GM12878 (cell line): ENCODE measurements at regions not wholly inside any gene's neighbourhood (a gene's known extent, or its start where the extent isn't known, plus 50 kb on each side); places are given as distances from the start of the nearest gene placed in this dataset.

ENCODE experiments used
- ATAC-seq: fragments of 200-7000 bp; cut with Tn5 transposase; 3 replicates; pipeline ENCODE4 v1.9.1; 2020; ENCODE audit warnings: mild to moderate bottlenecking, moderate library complexity
- BruUV-seq: library from RNA; stranded (reverse); fragments of 400-500 nt; replicated peaks from 2 replicates; lab custom pipeline; 2021; lab: Mats Ljungman, UMichigan
- CTCF ChIA-PET: fragments of 300-600 bp; sonication (Branson Sonifier 250); formaldehyde crosslinking; extraction: SDS; loops from one replicate; lab custom pipeline; 2021; ENCODE audit warnings: inconsistent platforms; lab: Yijun Ruan, JAX
- POLR2A ChIA-PET: fragments of 350-600 bp; formaldehyde crosslinking; extraction: SDS; loops from one replicate; lab custom pipeline; 2021; ENCODE audit warnings: inconsistent platforms; lab: Charles Lee
- RAD21 ChIA-PET: fragments of 300-600 bp; sonication (Branson Sonifier 250); formaldehyde crosslinking; loops from one replicate; lab custom pipeline; 2023; ENCODE audit warnings: antibody characterized with exemption; ENCODE audit not compliant: unreplicated experiment; lab: Charles Lee
- SMC1A ChIA-PET: fragments of 300-600 bp; sonication (Branson Sonifier 250); formaldehyde crosslinking; loops from one replicate; lab custom pipeline; 2023; ENCODE audit not compliant: unreplicated experiment, uncharacterized antibody; lab: Charles Lee
- DNase-seq: peaks from one replicate; pipeline ENCODE4 v3.0.0-alpha.2; 2011; ENCODE audit warnings: low read depth, low spot score
- FAIRE-seq: peaks from 3 replicates; lab custom pipeline; 2011; peaks lifted over from hg19 to GRCh38; lab: Jason Lieb, UNC
- H2AFZ ChIP-seq: 2 replicates; pipeline ENCODE4 v1.6.0; 2011; ENCODE audit warnings: low read depth, low read length, control low read depth; ENCODE audit not compliant: control insufficient read depth
- H3K27ac ChIP-seq: 2 replicates; pipeline ENCODE4 v1.5.1; 2011; ENCODE audit warnings: control low read depth; ENCODE audit not compliant: control insufficient read depth, insufficient read depth
- H3K27me3 ChIP-seq, 2 experiments: replicated peaks in 1 of 2; 2 replicates each; pipeline versions ENCODE4 v1.6.0 to v1.6.1; 2011; ENCODE audit warnings: low read length in 1 of 2; ENCODE audit not compliant: control insufficient read depth in 2 of 2, insufficient read depth in 2 of 2
- H3K36me3 ChIP-seq, 2 experiments: 2 replicates each; pipeline ENCODE4 v1.5.1; 2011; ENCODE audit warnings: low read length in 1 of 2; ENCODE audit not compliant: control insufficient read depth in 2 of 2, insufficient read depth in 2 of 2
- H3K4me1 ChIP-seq: 2 replicates; pipeline ENCODE4 v1.6.1; 2011; ENCODE audit warnings: mild to moderate bottlenecking, low read length, moderate library complexity, mixed read lengths; ENCODE audit not compliant: control insufficient read depth, insufficient read depth
- H3K4me2 ChIP-seq: 2 replicates; pipeline ENCODE4 v1.6.0; 2011; ENCODE audit warnings: control low read depth; ENCODE audit not compliant: control insufficient read depth, insufficient read depth
- H3K4me3 ChIP-seq: fragments of 200-600 bp; sonication (generic); 2 replicates; pipeline ENCODE4 v1.5.1; 2016
- H3K79me2 ChIP-seq: 2 replicates; pipeline ENCODE4 v1.6.0; 2011; ENCODE audit warnings: low read length; ENCODE audit not compliant: control insufficient read depth, insufficient read depth
- H3K9ac ChIP-seq: 2 replicates; pipeline ENCODE4 v1.8.0; 2011; ENCODE audit warnings: low read length, control low read depth, mixed read lengths; ENCODE audit not compliant: control insufficient read depth, insufficient read depth
- H3K9me3 ChIP-seq: replicated peaks from 3 replicates; pipeline ENCODE4 v1.5.1; 2011; ENCODE audit warnings: mild to moderate bottlenecking, low read length; ENCODE audit not compliant: control insufficient read depth, insufficient read depth
- H4K20me1 ChIP-seq: 2 replicates; pipeline ENCODE4 v1.6.0; 2011; ENCODE audit not compliant: control insufficient read depth, insufficient read depth
- BRCA1 ChIP-seq: IDR thresholded peaks from 2 replicates; pipeline ENCODE4 v1.6.1; 2011; ENCODE audit warnings: low read depth, low read length, improper control_type of control experiment
- CBX3 ChIP-seq: fragments of 200-600 bp; sonication (generic); IDR thresholded peaks from 2 replicates; pipeline ENCODE4 v1.6.1; 2016; ENCODE audit warnings: low read depth, borderline replicate concordance
- CHD4 ChIP-seq: fragments of 200-600 bp; sonication (generic); IDR thresholded peaks from 2 replicates; pipeline ENCODE4 v1.6.1; 2016; ENCODE audit warnings: mild to moderate bottlenecking
- CREM ChIP-seq: IDR thresholded peaks from 2 replicates; pipeline ENCODE4 v1.6.1; 2014; ENCODE audit warnings: antibody characterized with exemption, low read depth
- FOXK2 ChIP-seq: fragments of 450-650 bp; IDR thresholded peaks from 2 replicates; pipeline ENCODE4 v1.6.1; 2017; ENCODE audit warnings: mild to moderate bottlenecking, moderate library complexity
- GATAD2B ChIP-seq: fragments of 450-650 bp; conservative IDR thresholded peaks from 2 replicates; pipeline ENCODE4 v1.6.1; 2017; ENCODE audit warnings: low read depth, mild to moderate bottlenecking, moderate library complexity
- IKZF1 ChIP-seq: fragments of 450-650 bp; conservative IDR thresholded peaks from 2 replicates; pipeline ENCODE4 v1.6.1; 2017; ENCODE audit warnings: antibody characterized with exemption, mild to moderate bottlenecking
- LARP7 ChIP-seq: fragments of 450-650 bp; IDR thresholded peaks from 2 replicates; pipeline ENCODE4 v1.6.1; 2017; ENCODE audit warnings: mild to moderate bottlenecking
- MTA3 ChIP-seq: IDR thresholded peaks from 2 replicates; pipeline ENCODE4 v1.6.1; 2012; ENCODE audit warnings: low read length, inconsistent platforms, borderline replicate concordance
- PAX5 ChIP-seq: IDR thresholded peaks from 2 replicates; pipeline ENCODE4 v1.6.1; 2011; ENCODE audit warnings: low read depth, low read length, borderline replicate concordance
- RAD21 ChIP-seq: IDR thresholded peaks from 2 replicates; pipeline ENCODE4 v1.6.1; 2011; ENCODE audit warnings: mild to moderate bottlenecking, low read depth, low read length, moderate library complexity; ENCODE audit not compliant: insufficient read depth
- RB1 ChIP-seq: fragments of 450-650 bp; formaldehyde crosslinking; IDR thresholded peaks from 2 replicates; pipeline ENCODE4 v1.6.1; 2017; ENCODE audit warnings: mild to moderate bottlenecking, borderline replicate concordance
- RUNX3 ChIP-seq: IDR thresholded peaks from 2 replicates; pipeline ENCODE4 v1.6.1; 2012; ENCODE audit warnings: low read length, inconsistent platforms
- SREBF1 ChIP-seq: IDR thresholded peaks from 2 replicates; pipeline ENCODE4 v1.6.1; 2012; ENCODE audit warnings: mild to moderate bottlenecking, low read length
- SUPT20H ChIP-seq: IDR thresholded peaks from 2 replicates; pipeline ENCODE4 v1.6.1; 2011; ENCODE audit warnings: low read depth, mild to moderate bottlenecking, low read length, moderate library complexity, borderline replicate concordance; ENCODE audit not compliant: control insufficient read depth
- TCF12 ChIP-seq: IDR thresholded peaks from 2 replicates; pipeline ENCODE4 v1.6.1; 2011; ENCODE audit warnings: low read depth, mild to moderate bottlenecking, low read length
- WGBS: methylation state at CpG from one replicate; pipeline ENCODE4 v1.1.6; 2016; ENCODE audit warnings: low lambda C conversion rate; ENCODE audit not compliant: insufficient replicate concordance, insufficient coverage; ENCODE audit errors: missing lambda C conversion rate; 5-methylcytosine and 5-hydroxymethylcytosine counted together
- in situ Hi-C: fragments of 300-500 bp; cut with MboI; formaldehyde crosslinking; loops from 9 replicates; pipeline ENCODE4 v1.14.3; 2018; ENCODE audit warnings: mixed read lengths
- intact Hi-C: fragments of 100-400 bp; cut with micrococcal nuclease; formaldehyde crosslinking; loops from one replicate; pipeline ENCODE4 v1.14.2; 2022; ENCODE audit not compliant: unreplicated experiment
- TF ChIP-seq, protein P1 (sequence below): IDR thresholded peaks from 2 replicates; pipeline ENCODE4 v1.6.1; 2012; ENCODE audit warnings: mild to moderate bottlenecking, low read depth, low read length

DNA sequence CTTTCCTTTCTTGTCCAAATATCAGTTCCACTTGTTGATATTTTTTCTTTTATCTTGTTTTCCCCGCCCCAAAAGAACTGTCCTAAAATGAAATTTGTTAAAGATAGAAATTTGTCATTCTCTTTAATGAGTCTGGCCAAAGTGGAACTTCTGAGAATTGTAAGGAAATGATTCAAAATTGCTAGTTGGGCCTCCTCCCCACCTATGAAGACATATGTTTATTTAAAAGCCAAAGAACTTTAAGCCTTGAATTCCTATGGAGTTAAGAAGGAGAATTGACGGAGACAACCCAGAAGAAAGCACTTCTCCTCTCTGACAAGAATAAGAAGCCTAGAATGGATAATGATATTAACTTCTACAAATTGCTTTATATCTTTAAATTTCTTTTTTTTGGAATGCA lies 59.1 kb upstream of the ALDH1A1 start (continued):
- TF ChIP-seq, protein P1, sequence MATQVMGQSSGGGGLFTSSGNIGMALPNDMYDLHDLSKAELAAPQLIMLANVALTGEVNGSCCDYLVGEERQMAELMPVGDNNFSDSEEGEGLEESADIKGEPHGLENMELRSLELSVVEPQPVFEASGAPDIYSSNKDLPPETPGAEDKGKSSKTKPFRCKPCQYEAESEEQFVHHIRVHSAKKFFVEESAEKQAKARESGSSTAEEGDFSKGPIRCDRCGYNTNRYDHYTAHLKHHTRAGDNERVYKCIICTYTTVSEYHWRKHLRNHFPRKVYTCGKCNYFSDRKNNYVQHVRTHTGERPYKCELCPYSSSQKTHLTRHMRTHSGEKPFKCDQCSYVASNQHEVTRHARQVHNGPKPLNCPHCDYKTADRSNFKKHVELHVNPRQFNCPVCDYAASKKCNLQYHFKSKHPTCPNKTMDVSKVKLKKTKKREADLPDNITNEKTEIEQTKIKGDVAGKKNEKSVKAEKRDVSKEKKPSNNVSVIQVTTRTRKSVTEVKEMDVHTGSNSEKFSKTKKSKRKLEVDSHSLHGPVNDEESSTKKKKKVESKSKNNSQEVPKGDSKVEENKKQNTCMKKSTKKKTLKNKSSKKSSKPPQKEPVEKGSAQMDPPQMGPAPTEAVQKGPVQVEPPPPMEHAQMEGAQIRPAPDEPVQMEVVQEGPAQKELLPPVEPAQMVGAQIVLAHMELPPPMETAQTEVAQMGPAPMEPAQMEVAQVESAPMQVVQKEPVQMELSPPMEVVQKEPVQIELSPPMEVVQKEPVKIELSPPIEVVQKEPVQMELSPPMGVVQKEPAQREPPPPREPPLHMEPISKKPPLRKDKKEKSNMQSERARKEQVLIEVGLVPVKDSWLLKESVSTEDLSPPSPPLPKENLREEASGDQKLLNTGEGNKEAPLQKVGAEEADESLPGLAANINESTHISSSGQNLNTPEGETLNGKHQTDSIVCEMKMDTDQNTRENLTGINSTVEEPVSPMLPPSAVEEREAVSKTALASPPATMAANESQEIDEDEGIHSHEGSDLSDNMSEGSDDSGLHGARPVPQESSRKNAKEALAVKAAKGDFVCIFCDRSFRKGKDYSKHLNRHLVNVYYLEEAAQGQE, result no peak
- TF ChIP-seq RAD21, result no peak
- no peak for TF ChIP-seq IKZF1
- no peak for TF ChIP-seq SREBF1
- no peak for TF ChIP-seq GATAD2B

DNA sequence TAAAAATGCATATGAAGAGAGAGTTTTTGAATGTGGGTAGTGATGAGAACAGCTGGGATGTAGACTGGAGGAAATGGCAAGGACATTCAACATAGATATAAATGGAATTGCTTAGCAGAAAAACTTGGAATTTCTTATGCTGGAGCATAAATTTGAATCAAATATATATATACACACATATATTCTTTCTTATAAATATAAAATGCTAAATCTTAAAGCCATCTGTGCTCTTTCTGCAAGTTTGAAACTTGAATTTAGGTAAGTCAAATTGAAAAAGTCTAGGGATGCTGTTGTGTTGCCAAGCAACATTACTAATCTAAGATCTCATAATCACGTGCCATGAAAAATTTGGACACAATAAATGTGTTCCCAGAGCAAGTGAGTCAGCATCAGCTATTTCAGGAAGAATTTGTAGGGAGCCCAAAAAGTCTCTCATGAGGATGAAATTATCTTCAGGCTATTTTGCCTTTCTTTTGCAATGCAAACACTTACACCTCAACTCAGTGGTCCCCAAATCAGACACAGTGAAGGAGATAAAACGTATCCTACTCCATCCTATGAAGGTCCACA lies 58.4 kb upstream of the ALDH1A1 start:
- ChIA-PET SMC1A (no interaction called here), CTCF (interaction anchor here (0.7 kb wide), 1 partner anchor 12 kb away, joined by 3 read pairs; no protein-coding TSS in a partner anchor)
- in situ Hi-C loops (loop anchor here (25.0 kb wide), 1 partner anchor 724 kb away; no protein-coding TSS in a partner anchor), intact Hi-C loops (no loop called here)
- Histone ChIP-seq H3K9ac (no peak overlapping the region), H3K4me3 (no peak overlapping the region), H3K4me2 (no peak overlapping the region), H3K36me3 (no peaks in the 10 kb centered on the region), H3K79me2 (no peaks in the 10 kb centered on the region), H3K4me1 (no peaks in the 10 kb centered on the region), H3K27ac (no peak overlapping the region), H3K27me3 (no peaks in the 10 kb centered on the region; a peak in 3 of 4 replicates)
- DNase-seq, result no peak
- no peak for ATAC-seq
- no TSS peak for BruUV-seq
- TF ChIP-seq TCF12 (no peak), RB1 (no peak), CHD4 (no peak), MTA3 (no peak), SUPT20H (no peak), LARP7 (no peak), CBX3 (no peak), PAX5 (no peak), FOXK2 (no peak), CREM (no peak), RUNX3 (no peak), BRCA1 (no peak)
- TF ChIP-seq, all 136 proteins: peak for 0
- WGBS, result 6% methylated on average over 2 of the region's 2 CpGs
- POLR2A ChIA-PET, result no interaction called here
- H4K20me1 ChIP-seq, result no peaks in the 10 kb centered on the region
- RAD21 ChIA-PET, result no interaction called here
- FAIRE-seq, result no peak
- no peaks in the 10 kb centered on the region for H3K9me3 ChIP-seq
- no peak overlapping the region for H2AFZ ChIP-seq
